ENCODE measurements at regions not wholly inside any gene's neighbourhood (a gene's known extent, or its start where the extent isn't known, plus 50 kb on each side); places are given as distances from the start of the nearest gene placed in this dataset.

DNA sequence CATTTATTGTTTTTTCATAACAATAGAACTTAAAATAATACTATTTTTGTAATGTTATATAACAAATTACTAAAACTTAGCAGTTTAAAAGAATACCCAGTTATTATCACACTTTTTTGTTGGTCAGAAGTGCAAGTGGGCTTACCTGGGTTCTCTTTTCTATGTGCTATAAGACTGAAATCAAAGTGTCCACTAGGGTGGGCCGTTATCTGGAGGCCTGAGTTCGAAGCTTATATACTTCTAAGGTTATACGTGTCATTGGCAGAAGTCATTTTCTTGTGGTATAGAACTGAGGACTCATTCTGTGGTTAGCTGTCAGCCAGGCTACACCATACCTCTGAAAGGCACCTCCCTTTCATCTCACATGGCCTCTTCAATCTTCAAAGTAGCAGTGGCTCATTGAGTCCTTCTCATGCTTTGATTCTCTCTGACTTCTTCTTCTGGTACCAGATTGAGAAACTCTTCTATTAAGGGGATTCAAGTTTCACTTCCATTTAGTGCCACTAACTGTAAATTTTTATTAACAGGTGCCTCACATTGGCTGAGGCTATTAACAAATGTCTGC is 414.3 kb downstream of the AMY1C start:
- TF ChIP-seq, protein P1, sequence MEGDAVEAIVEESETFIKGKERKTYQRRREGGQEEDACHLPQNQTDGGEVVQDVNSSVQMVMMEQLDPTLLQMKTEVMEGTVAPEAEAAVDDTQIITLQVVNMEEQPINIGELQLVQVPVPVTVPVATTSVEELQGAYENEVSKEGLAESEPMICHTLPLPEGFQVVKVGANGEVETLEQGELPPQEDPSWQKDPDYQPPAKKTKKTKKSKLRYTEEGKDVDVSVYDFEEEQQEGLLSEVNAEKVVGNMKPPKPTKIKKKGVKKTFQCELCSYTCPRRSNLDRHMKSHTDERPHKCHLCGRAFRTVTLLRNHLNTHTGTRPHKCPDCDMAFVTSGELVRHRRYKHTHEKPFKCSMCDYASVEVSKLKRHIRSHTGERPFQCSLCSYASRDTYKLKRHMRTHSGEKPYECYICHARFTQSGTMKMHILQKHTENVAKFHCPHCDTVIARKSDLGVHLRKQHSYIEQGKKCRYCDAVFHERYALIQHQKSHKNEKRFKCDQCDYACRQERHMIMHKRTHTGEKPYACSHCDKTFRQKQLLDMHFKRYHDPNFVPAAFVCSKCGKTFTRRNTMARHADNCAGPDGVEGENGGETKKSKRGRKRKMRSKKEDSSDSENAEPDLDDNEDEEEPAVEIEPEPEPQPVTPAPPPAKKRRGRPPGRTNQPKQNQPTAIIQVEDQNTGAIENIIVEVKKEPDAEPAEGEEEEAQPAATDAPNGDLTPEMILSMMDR (IDR thresholded peaks at IDR 0.05): no peak
- no peak for TF ChIP-seq EZH2 (IDR thresholded peaks at IDR 0.05; ENCODE audit: borderline replicate concordance, insufficient read depth, low read depth, low read length, poor library complexity, severe bottlenecking)
- H3K27ac Mint-ChIP-seq: no peak overlapping the region
- Histone ChIP-seq H3K36me3 (replicated peaks in 1 of 2; ENCODE audit: control extremely low read depth in 1 of 2, control insufficient read depth in 1 of 2, extremely low read depth in 1 of 2, insufficient read depth in 2 of 2, low read length in 1 of 2) (no peaks in the 10 kb centered on the region), H3K9me3 (ENCODE audit: control extremely low read depth in 1 of 3, control insufficient read depth in 2 of 3, insufficient read depth in 1 of 3, low read length in 2 of 3) (no peaks in the 10 kb centered on the region), H3K27me3 (replicated peaks in 1 of 4; ENCODE audit: control extremely low read depth in 1 of 4, control insufficient read depth in 3 of 4, insufficient read depth in 4 of 4, low read length in 3 of 4) (no peaks in the 10 kb centered on the region), H3K4me1 (ENCODE audit: control insufficient read depth in 2 of 2, insufficient read depth in 2 of 2, low read length in 2 of 2) (no peaks in the 10 kb centered on the region), H2AFZ (ENCODE audit: insufficient read depth, low read depth, low read length, poor library complexity, severe bottlenecking) (no peak overlapping the region), H3K9ac (ENCODE audit: low read length) (no peak overlapping the region), H3K4me2 (replicated peaks; ENCODE audit: low read depth, low read length, poor library complexity, severe bottlenecking) (no peak overlapping the region), H4K20me1 (ENCODE audit: control insufficient read depth, insufficient read depth, low read length, poor library complexity, severe bottlenecking) (no peaks in the 10 kb centered on the region), H3K27ac (ENCODE audit: low read length in 2 of 2) (no peak overlapping the region), H3K4me3 (ENCODE audit: control extremely low read depth in 1 of 5, extremely low read depth in 1 of 5, insufficient read depth in 1 of 5, low read depth in 2 of 5, low read length in 4 of 5) (no peak overlapping the region), H3K79me2 (ENCODE audit: control insufficient read depth, insufficient read depth, low read length) (no peaks in the 10 kb centered on the region)
- H3K4me1 Mint-ChIP-seq: peaks cover 2% of the 10 kb centered on the region
- ATAC-seq (ENCODE audit: low read depth): no peak
- no CpG with 5 or more reads among the region's 3 CpGs for WGBS (ENCODE audit: insufficient coverage)
- no peak for DNase-seq
- no peak overlapping the region for H3K4me3 Mint-ChIP-seq
- POLR2A ChIA-PET: no interaction called here
- peaks cover 6% of the 10 kb centered on the region for H3K9me3 Mint-ChIP-seq (ENCODE audit: insufficient read depth)
- intact Hi-C loops (cut with micrococcal nuclease): no loop called here
- H3K27me3 Mint-ChIP-seq: no peaks in the 10 kb centered on the region
- CTCF ChIA-PET: no interaction called here

DNA sequence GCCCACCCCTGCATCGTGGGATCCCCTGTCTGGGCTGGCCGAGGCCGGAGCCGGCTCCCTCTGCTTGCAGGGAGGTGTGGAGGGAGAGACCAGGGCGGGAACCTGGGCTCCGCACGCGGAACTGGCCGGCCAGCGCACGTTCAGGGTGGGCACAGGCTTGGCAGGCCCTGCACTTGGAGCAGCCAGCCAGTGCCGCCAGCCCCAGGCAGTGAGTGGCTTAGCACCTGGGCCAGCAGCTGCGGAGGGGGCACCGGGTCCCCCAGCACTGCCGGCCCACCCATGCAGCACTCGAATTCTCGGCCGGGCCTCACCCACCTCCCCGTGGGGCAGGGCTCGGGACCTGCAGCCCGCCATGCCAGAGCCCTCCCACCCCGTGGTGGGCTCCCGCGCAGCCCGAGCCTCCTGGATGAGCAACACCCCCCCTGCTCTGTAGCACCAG is 422.6 kb downstream of the AMY1C start:
- Histone ChIP-seq H3K4me3 (ENCODE audit: control extremely low read depth in 1 of 5, extremely low read depth in 1 of 5, insufficient read depth in 1 of 5, low read depth in 2 of 5, low read length in 4 of 5) (no peak overlapping the region), H3K9me3 (ENCODE audit: control extremely low read depth in 1 of 3, control insufficient read depth in 2 of 3, insufficient read depth in 1 of 3, low read length in 2 of 3) (peaks cover 0 to 10% (median 0%) of the 10 kb centered on the region in 3 donors), H3K27ac (ENCODE audit: low read length in 2 of 2) (no peak overlapping the region), H3K79me2 (ENCODE audit: control insufficient read depth, insufficient read depth, low read length) (no peaks in the 10 kb centered on the region), H2AFZ (ENCODE audit: insufficient read depth, low read depth, low read length, poor library complexity, severe bottlenecking) (no peak overlapping the region), H3K36me3 (replicated peaks in 1 of 2; ENCODE audit: control extremely low read depth in 1 of 2, control insufficient read depth in 1 of 2, extremely low read depth in 1 of 2, insufficient read depth in 2 of 2, low read length in 1 of 2) (no peaks in the 10 kb centered on the region), H3K27me3 (replicated peaks in 1 of 4; ENCODE audit: control extremely low read depth in 1 of 4, control insufficient read depth in 3 of 4, insufficient read depth in 4 of 4, low read length in 3 of 4) (no peaks in the 10 kb centered on the region), H3K9ac (ENCODE audit: low read length) (no peak overlapping the region), H3K4me2 (replicated peaks; ENCODE audit: low read depth, low read length, poor library complexity, severe bottlenecking) (no peak overlapping the region), H4K20me1 (ENCODE audit: control insufficient read depth, insufficient read depth, low read length, poor library complexity, severe bottlenecking) (no peaks in the 10 kb centered on the region), H3K4me1 (ENCODE audit: control insufficient read depth in 2 of 2, insufficient read depth in 2 of 2, low read length in 2 of 2) (no peaks in the 10 kb centered on the region)
- Mint-ChIP-seq H3K4me3 (no peak overlapping the region), H3K9me3 (ENCODE audit: insufficient read depth) (peaks cover 2% of the 10 kb centered on the region), H3K27ac (no peak overlapping the region), H3K4me1 (no peaks in the 10 kb centered on the region), H3K27me3 (no peaks in the 10 kb centered on the region)
- 97% methylated on average over 25 of the region's 25 CpGs for WGBS (ENCODE audit: insufficient coverage)
- no peak for DNase-seq
- ATAC-seq (ENCODE audit: low read depth): no peak
- intact Hi-C loops (cut with micrococcal nuclease): no loop called here
- TF ChIP-seq, protein P1 (IDR thresholded peaks at IDR 0.05): no peak
- no peak for TF ChIP-seq EZH2 (IDR thresholded peaks at IDR 0.05; ENCODE audit: borderline replicate concordance, insufficient read depth, low read depth, low read length, poor library complexity, severe bottlenecking)
- ChIA-PET POLR2A (no interaction called here), CTCF (no interaction called here)
